Astrocyte (in vitro differentiated cells and primary cell): ENCODE measurements at regions not wholly inside any gene's neighbourhood (a gene's known extent, or its start where the extent isn't known, plus 50 kb on each side); places are given as distances from the start of the nearest gene placed in this dataset.

ENCODE experiments used
- DNase-seq: peaks from one replicate; pipeline ENCODE4 v3.0.0-alpha.2; 2010; ENCODE audit warnings: low read depth
- FAIRE-seq: peaks from 2 replicates; lab custom pipeline; 2011; peaks lifted over from hg19 to GRCh38; lab: Jason Lieb, UNC
- H2AFZ ChIP-seq: 2 replicates; pipeline ENCODE4 v1.6.0; 2012; ENCODE audit warnings: low read depth, low read length, inconsistent platforms
- H3K27ac ChIP-seq: 2 replicates; pipeline ENCODE4 v1.5.1; 2011; ENCODE audit warnings: low read depth, low read length, inconsistent platforms
- H3K27me3 ChIP-seq: 2 replicates; pipeline ENCODE4 v1.6.0; 2011; ENCODE audit warnings: low read length, inconsistent platforms; ENCODE audit not compliant: insufficient read depth
- H3K36me3 ChIP-seq: 2 replicates; pipeline ENCODE4 v1.5.1; 2011; ENCODE audit warnings: low read length, inconsistent platforms; ENCODE audit not compliant: insufficient read depth
- H3K4me1 ChIP-seq: 2 replicates; pipeline ENCODE4 v1.5.1; 2011; ENCODE audit warnings: low read length, inconsistent platforms; ENCODE audit not compliant: insufficient read depth
- H3K4me2 ChIP-seq: 2 replicates; pipeline ENCODE4 v1.6.0; 2012; ENCODE audit warnings: low read length, inconsistent platforms
- H3K4me3 ChIP-seq: 2 replicates; pipeline ENCODE4 v1.5.1; 2011; ENCODE audit warnings: low read depth, mild to moderate bottlenecking, low read length, inconsistent platforms; ENCODE audit not compliant: insufficient read depth
- H3K79me2 ChIP-seq: 2 replicates; pipeline ENCODE4 v1.6.0; 2012; ENCODE audit warnings: mild to moderate bottlenecking, low read length, inconsistent platforms; ENCODE audit not compliant: insufficient read depth
- H3K9ac ChIP-seq: 2 replicates; pipeline ENCODE4 v1.6.0; 2012; ENCODE audit warnings: mild to moderate bottlenecking, low read length, inconsistent platforms
- H3K9me3 ChIP-seq: 2 replicates; pipeline ENCODE4 v1.5.1; 2012; ENCODE audit warnings: low read depth, mild to moderate bottlenecking, low read length, inconsistent platforms; ENCODE audit not compliant: insufficient read depth
- H4K20me1 ChIP-seq: 2 replicates; pipeline ENCODE4 v1.6.0; 2012; ENCODE audit warnings: low read length, inconsistent platforms; ENCODE audit not compliant: insufficient read depth
- H3K27ac Mint-ChIP-seq: one replicate; pipeline ENCODE4 v1.8.0; 2021; ENCODE audit warnings: mild to moderate bottlenecking, mixed read lengths; ENCODE audit not compliant: unreplicated experiment
- H3K27me3 Mint-ChIP-seq: one replicate; pipeline ENCODE4 v1.8.0; 2021; ENCODE audit warnings: low read depth, mixed read lengths; ENCODE audit not compliant: unreplicated experiment
- H3K36me3 Mint-ChIP-seq: one replicate; pipeline ENCODE4 v1.8.0; 2021; ENCODE audit warnings: low read depth, mixed read lengths; ENCODE audit not compliant: unreplicated experiment
- H3K4me1 Mint-ChIP-seq: one replicate; pipeline ENCODE4 v1.8.0; 2021; ENCODE audit warnings: low read depth, mixed read lengths; ENCODE audit not compliant: unreplicated experiment
- H3K4me3 Mint-ChIP-seq: one replicate; pipeline ENCODE4 v1.8.0; 2021; ENCODE audit warnings: mild to moderate bottlenecking, moderate library complexity, mixed read lengths; ENCODE audit not compliant: unreplicated experiment
- H3K9me3 Mint-ChIP-seq: one replicate; pipeline ENCODE4 v1.8.0; 2021; ENCODE audit warnings: mild to moderate bottlenecking, mixed read lengths; ENCODE audit not compliant: unreplicated experiment
- CTCF ChIP-seq: IDR thresholded peaks from 2 replicates; pipeline ENCODE4 v1.5.1; 2011; ENCODE audit warnings: low read depth, mild to moderate bottlenecking, inconsistent platforms, low read length, moderate library complexity; ENCODE audit not compliant: insufficient read depth
- EZH2 ChIP-seq: IDR thresholded peaks from 2 replicates; pipeline ENCODE4 v1.6.1; 2012; ENCODE audit warnings: mild to moderate bottlenecking, low read length, inconsistent platforms; ENCODE audit not compliant: insufficient read depth

DNA sequence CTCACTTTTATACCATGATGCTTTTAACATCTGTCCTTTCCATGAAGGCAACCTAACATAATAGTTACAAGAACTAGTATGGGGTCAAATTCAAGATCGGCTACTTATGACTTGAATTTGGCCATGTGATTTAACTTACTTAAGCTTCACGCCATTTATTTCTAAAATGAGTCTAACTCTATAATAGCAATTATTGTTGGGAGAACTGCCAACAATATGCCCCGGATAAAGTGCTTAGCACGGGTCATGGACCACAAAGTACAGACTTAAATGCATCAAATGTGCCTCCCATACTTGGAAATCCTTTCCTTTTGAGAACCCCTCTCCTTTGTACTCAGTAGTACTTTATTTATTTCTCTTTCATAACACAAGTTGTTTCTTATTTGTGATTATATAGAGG lies 1603.6 kb upstream of the GOT2 start:
- Mint-ChIP-seq H3K36me3 (no peaks in the 10 kb centered on the region), H3K4me1 (no peaks in the 10 kb centered on the region), H3K27ac (no peak overlapping the region), H3K9me3 (peaks cover 3% of the 10 kb centered on the region), H3K4me3 (no peak overlapping the region), H3K27me3 (no peaks in the 10 kb centered on the region)
- no peak overlapping the region for H3K27ac ChIP-seq
- no peaks in the 10 kb centered on the region for H3K79me2 ChIP-seq
- no peak overlapping the region for H3K9ac ChIP-seq
- DNase-seq: no peak
- TF ChIP-seq CTCF (no peak), EZH2 (no peak)
- H3K36me3 ChIP-seq: no peaks in the 10 kb centered on the region
- H2AFZ ChIP-seq: no peak overlapping the region
- H3K4me2 ChIP-seq: no peak overlapping the region
- no peak for FAIRE-seq
- no peaks in the 10 kb centered on the region for H3K9me3 ChIP-seq
- no peak overlapping the region for H3K4me3 ChIP-seq
- no peaks in the 10 kb centered on the region for H3K4me1 ChIP-seq
- no peaks in the 10 kb centered on the region for H3K27me3 ChIP-seq
- no peaks in the 10 kb centered on the region for H4K20me1 ChIP-seq

DNA sequence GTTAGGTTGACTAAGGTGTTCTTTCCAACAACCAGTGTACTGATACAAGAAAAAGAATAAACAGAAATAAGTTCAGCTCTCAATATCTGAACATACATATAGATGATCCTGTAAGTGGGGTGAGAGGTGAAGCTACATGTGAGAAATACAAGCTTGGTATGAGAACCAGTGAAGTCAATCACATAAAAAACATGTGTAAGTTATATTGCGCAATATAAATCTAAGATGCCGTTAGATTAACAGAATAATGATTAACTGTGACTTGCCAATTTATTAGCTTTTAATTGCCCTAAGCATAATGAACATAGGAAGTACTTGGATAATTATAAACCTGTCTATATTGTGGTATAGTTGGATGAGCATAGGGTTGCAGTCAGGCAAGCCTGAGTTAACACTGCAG lies 1597.1 kb upstream of the GOT2 start:
- TF ChIP-seq EZH2: no peak
- no peak for TF ChIP-seq CTCF
- FAIRE-seq: no peak

GRCh38 chr16:60329108-60329507 lies 1595.0 kb upstream of the GOT2 start:
- Histone ChIP-seq H3K9ac (no peak overlapping the region), H3K27ac (no peak overlapping the region), H2AFZ (no peak overlapping the region), H3K4me2 (no peak overlapping the region), H3K79me2 (no peaks in the 10 kb centered on the region), H3K36me3 (no peaks in the 10 kb centered on the region), H3K9me3 (no peaks in the 10 kb centered on the region), H3K4me1 (no peaks in the 10 kb centered on the region), H3K4me3 (no peak overlapping the region), H3K27me3 (no peaks in the 10 kb centered on the region), H4K20me1 (no peaks in the 10 kb centered on the region)
- Mint-ChIP-seq H3K27ac (no peak overlapping the region), H3K4me1 (no peaks in the 10 kb centered on the region), H3K36me3 (no peaks in the 10 kb centered on the region), H3K9me3 (peaks cover 3% of the 10 kb centered on the region), H3K27me3 (no peaks in the 10 kb centered on the region), H3K4me3 (no peak overlapping the region)
- no peak for DNase-seq
- TF ChIP-seq CTCF (no peak), EZH2 (no peak)
- FAIRE-seq: no peak

More for the DNA sequence above, 1597.1 kb upstream of the GOT2 start:
- no peaks in the 10 kb centered on the region for H4K20me1 ChIP-seq
- DNase-seq: no peak
- Mint-ChIP-seq H3K4me3 (no peak overlapping the region), H3K36me3 (no peaks in the 10 kb centered on the region), H3K27ac (no peak overlapping the region), H3K9me3 (peaks cover 3% of the 10 kb centered on the region), H3K27me3 (no peaks in the 10 kb centered on the region), H3K4me1 (no peaks in the 10 kb centered on the region)
- no peak overlapping the region for H3K27ac ChIP-seq
- no peaks in the 10 kb centered on the region for H3K4me1 ChIP-seq
- H3K79me2 ChIP-seq: no peaks in the 10 kb centered on the region
- no peak overlapping the region for H2AFZ ChIP-seq
- H3K9ac ChIP-seq: no peak overlapping the region
- H3K27me3 ChIP-seq: no peaks in the 10 kb centered on the region
- no peaks in the 10 kb centered on the region for H3K36me3 ChIP-seq
- H3K9me3 ChIP-seq: no peaks in the 10 kb centered on the region
- H3K4me2 ChIP-seq: no peak overlapping the region
- no peak overlapping the region for H3K4me3 ChIP-seq
